Trophoblast cell (in vitro differentiated cells and primary cell): ENCODE measurements at regions not wholly inside any gene's neighbourhood (a gene's known extent, or its start where the extent isn't known, plus 50 kb on each side); places are given as distances from the start of the nearest gene placed in this dataset.
"Not testable (repeated sequence)": the region's sequence is repeated elsewhere in the genome, so short reads cannot be mapped to it uniquely, and the experiment has no call there.

Experiments used
- DNase-seq, 2 donors: peaks; one replicate each; pipeline ENCODE4 v3.0.0-alpha.2; 2016
- H2AFZ ChIP-seq: 2 replicates; pipeline ENCODE4 v1.6.1; 2013; ENCODE audit warnings: low read length, moderate library complexity, mild to moderate bottlenecking; ENCODE audit not compliant: insufficient read depth, poor library complexity
- H2AK5ac ChIP-seq: 2 replicates; pipeline ENCODE4 v1.6.1; 2013; ENCODE audit warnings: mild to moderate bottlenecking, low read length
- H2BK120ac ChIP-seq: 2 replicates; pipeline ENCODE4 v1.6.1; 2013; ENCODE audit warnings: low read length, mild to moderate bottlenecking, moderate library complexity; ENCODE audit not compliant: insufficient read depth, poor library complexity
- H2BK12ac ChIP-seq: 2 replicates; pipeline ENCODE4 v1.6.1; 2013; ENCODE audit warnings: mild to moderate bottlenecking, low read length, moderate library complexity
- H2BK5ac ChIP-seq: 2 replicates; pipeline ENCODE4 v1.6.1; 2013; ENCODE audit warnings: low read length, low read depth, moderate library complexity, mild to moderate bottlenecking; ENCODE audit not compliant: poor library complexity
- H3K14ac ChIP-seq: 2 replicates; pipeline ENCODE4 v1.6.1; 2013; ENCODE audit warnings: mild to moderate bottlenecking, low read length
- H3K18ac ChIP-seq: 2 replicates; pipeline ENCODE4 v1.6.1; 2013; ENCODE audit warnings: mild to moderate bottlenecking, low read length
- H3K23ac ChIP-seq: 2 replicates; pipeline ENCODE4 v1.6.1; 2013; ENCODE audit warnings: low read length
- H3K27ac ChIP-seq: 2 replicates; pipeline ENCODE4 v1.5.1; 2013; ENCODE audit warnings: low read depth, mild to moderate bottlenecking, inconsistent platforms, low read length, moderate library complexity
- H3K27me3 ChIP-seq: 2 replicates; pipeline ENCODE4 v1.6.1; 2013; ENCODE audit warnings: inconsistent platforms, mild to moderate bottlenecking, low read length, moderate library complexity; ENCODE audit not compliant: insufficient read depth
- H3K36me3 ChIP-seq, 2 experiments: 1 replicate in 1 of 2; 2 replicates in 1 of 2; pipeline ENCODE4 v1.6.1; 2013; ENCODE audit warnings: low read length in 2 of 2, mild to moderate bottlenecking in 2 of 2, moderate library complexity in 1 of 2; ENCODE audit not compliant: insufficient read depth in 2 of 2, control insufficient read depth in 1 of 2
- H3K4ac ChIP-seq: 2 replicates; pipeline ENCODE4 v1.6.1; 2013; ENCODE audit warnings: low read depth, mild to moderate bottlenecking, low read length, moderate library complexity
- H3K4me1 ChIP-seq, 2 experiments: 1 replicate in 1 of 2; 2 replicates in 1 of 2; pipeline ENCODE4 v1.6.1; 2013; ENCODE audit warnings: low read length in 2 of 2, mild to moderate bottlenecking in 2 of 2, moderate library complexity in 1 of 2; ENCODE audit not compliant: insufficient read depth in 2 of 2, control insufficient read depth in 1 of 2
- H3K4me2 ChIP-seq: 2 replicates; pipeline ENCODE4 v1.6.1; 2013; ENCODE audit warnings: inconsistent platforms, mild to moderate bottlenecking, low read length, moderate library complexity
- H3K4me3 ChIP-seq: 2 replicates; pipeline ENCODE4 v1.5.1; 2013; ENCODE audit warnings: mild to moderate bottlenecking, low read depth, low read length, inconsistent platforms
- H3K79me1 ChIP-seq: one replicate; pipeline ENCODE4 v1.6.1; 2013; ENCODE audit warnings: low read length
- H3K79me2 ChIP-seq: 2 replicates; pipeline ENCODE4 v1.6.1; 2013; ENCODE audit warnings: low read length, mild to moderate bottlenecking; ENCODE audit not compliant: control insufficient read depth, insufficient read depth, poor library complexity
- H3K9ac ChIP-seq: 2 replicates; pipeline ENCODE4 v1.6.1; 2013; ENCODE audit warnings: mild to moderate bottlenecking, low read length
- H3K9me3 ChIP-seq: 2 replicates; pipeline ENCODE4 v1.6.1; 2013; ENCODE audit warnings: low read depth, mild to moderate bottlenecking, control low read depth, inconsistent platforms, low read length; ENCODE audit not compliant: insufficient read depth
- H4K12ac ChIP-seq: 2 replicates; pipeline ENCODE4 v1.6.1; 2013; ENCODE audit warnings: low read depth, mild to moderate bottlenecking, low read length, moderate library complexity
- H4K8ac ChIP-seq: 2 replicates; pipeline ENCODE4 v1.6.1; 2013; ENCODE audit warnings: low read depth, mild to moderate bottlenecking, low read length, moderate library complexity
- H4K91ac ChIP-seq: one replicate; pipeline ENCODE4 v1.6.1; 2013; ENCODE audit warnings: low read depth, mild to moderate bottlenecking, low read length, moderate library complexity
- WGBS: extraction: QIAGEN DNeasy Blood & Tissue Kit; methylation state at CpG from one replicate; pipeline ENCODE4 v1.1.7; 2013; ENCODE audit warnings: missing lambda C conversion rate; ENCODE audit not compliant: insufficient read length, insufficient coverage; ENCODE audit errors: extremely low coverage; 5-methylcytosine and 5-hydroxymethylcytosine counted together

DNA sequence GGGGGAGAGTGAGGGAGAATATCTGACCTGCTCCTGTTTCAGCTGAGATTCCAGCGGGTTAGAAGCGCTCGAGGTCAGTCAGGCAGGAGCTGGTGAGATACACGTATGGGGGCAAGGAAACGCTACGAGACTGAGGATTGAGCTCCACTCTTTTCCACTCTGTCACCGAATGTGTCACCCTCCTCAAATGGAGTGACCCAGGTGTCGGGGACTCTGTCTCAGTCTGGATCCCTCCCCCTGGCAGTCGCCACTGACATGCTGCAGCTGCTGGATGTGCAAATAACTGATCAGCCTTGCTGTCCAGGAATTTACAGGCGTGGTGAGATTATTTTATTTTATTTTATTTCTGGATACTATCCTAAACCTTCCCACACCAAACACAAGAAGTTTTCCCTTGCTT lies 100.9 kb upstream of the DPP6 start:
- H3K27ac ChIP-seq, result no peak overlapping the region
- no peak overlapping the region for H3K4ac ChIP-seq
- no peak overlapping the region for H2BK5ac ChIP-seq
- H3K23ac ChIP-seq, result no peak overlapping the region
- H4K8ac ChIP-seq, result no peak overlapping the region
- no peak overlapping the region for H2BK12ac ChIP-seq
- H3K14ac ChIP-seq, result no peak overlapping the region
- no peaks in the 10 kb centered on the region for H3K4me1 ChIP-seq
- H3K4me3 ChIP-seq, result no peak overlapping the region
- H3K9me3 ChIP-seq, result peaks cover 2% of the 10 kb centered on the region
- no peak overlapping the region for H4K12ac ChIP-seq
- H3K18ac ChIP-seq, result no peak overlapping the region
- H3K27me3 ChIP-seq, result no peaks in the 10 kb centered on the region
- H2AFZ ChIP-seq, result no peak overlapping the region
- no peak overlapping the region for H4K91ac ChIP-seq
- H3K9ac ChIP-seq, result no peak overlapping the region
- H2BK120ac ChIP-seq, result no peak overlapping the region
- H3K4me2 ChIP-seq, result no peak overlapping the region
- no peak overlapping the region for H2AK5ac ChIP-seq
- no peak for DNase-seq
- H3K36me3 ChIP-seq, result no peaks in the 10 kb centered on the region
- no peaks in the 10 kb centered on the region for H3K79me1 ChIP-seq
- WGBS, result no CpG with 5 or more reads among the region's 10 CpGs
- no peaks in the 10 kb centered on the region for H3K79me2 ChIP-seq

DNA sequence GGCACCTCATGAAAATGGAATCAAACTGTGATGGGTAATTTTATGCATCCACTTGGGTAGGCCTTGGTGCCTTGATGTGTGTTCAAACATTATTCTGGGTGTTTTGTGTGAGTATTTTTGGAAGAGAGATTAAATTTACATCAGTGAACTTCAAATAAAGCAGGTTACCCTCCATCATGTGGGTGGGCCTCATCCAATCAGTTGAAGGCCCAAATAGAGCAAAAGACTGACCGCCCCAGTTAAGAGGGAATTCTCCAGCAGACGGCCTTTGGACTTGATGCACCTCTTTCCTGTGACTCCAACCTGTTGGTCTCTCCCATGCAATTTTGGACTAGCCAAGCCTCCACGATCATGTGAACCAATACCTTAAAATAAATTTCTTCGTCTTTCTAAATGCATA lies 97.7 kb upstream of the DPP6 start:
- Histone ChIP-seq H2BK120ac (no peak overlapping the region), H2BK12ac (no peak overlapping the region), H3K4me1 (no peaks in the 10 kb centered on the region), H4K8ac (no peak overlapping the region), H3K4ac (no peak overlapping the region), H3K18ac (no peak overlapping the region), H4K12ac (no peak overlapping the region), H3K23ac (no peak overlapping the region), H2AK5ac (no peak overlapping the region), H2AFZ (no peak overlapping the region), H3K4me3 (no peak overlapping the region), H3K9ac (no peak overlapping the region), H4K91ac (no peak overlapping the region), H3K14ac (no peak overlapping the region), H2BK5ac (no peak overlapping the region), H3K27ac (no peak overlapping the region), H3K27me3 (no peaks in the 10 kb centered on the region), H3K79me1 (no peaks in the 10 kb centered on the region), H3K9me3 (peaks cover 2% of the 10 kb centered on the region), H3K79me2 (no peaks in the 10 kb centered on the region), H3K4me2 (no peak overlapping the region), H3K36me3 (no peaks in the 10 kb centered on the region)
- no CpG with 5 or more reads among the region's 4 CpGs for WGBS
- no peak for DNase-seq

DNA sequence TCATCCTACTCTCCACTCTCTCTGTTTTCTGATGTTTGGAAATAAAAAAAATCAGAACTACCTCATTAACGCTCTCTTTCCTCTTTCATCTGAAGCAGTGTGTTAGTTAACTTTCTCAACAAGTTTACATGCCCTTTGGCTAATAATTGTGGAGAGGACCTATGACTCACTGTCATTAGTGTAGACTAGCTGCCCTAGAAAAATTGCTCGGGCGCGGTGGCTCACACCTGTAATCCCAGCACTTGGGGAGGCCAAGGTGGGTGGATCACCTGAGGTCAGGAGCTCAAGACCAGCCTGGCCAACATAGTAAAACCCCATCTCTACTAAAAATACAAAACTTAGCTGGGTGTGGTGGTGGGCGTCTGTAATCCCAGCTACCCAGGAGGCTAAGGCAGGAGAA lies 94.5 kb upstream of the DPP6 start:
- not testable (repeated sequence) for H3K4me3 ChIP-seq, H2BK12ac ChIP-seq, H3K79me1 ChIP-seq, H2BK5ac ChIP-seq, H3K4ac ChIP-seq, H3K18ac ChIP-seq, H4K8ac ChIP-seq, H4K91ac ChIP-seq, H3K23ac ChIP-seq, H4K12ac ChIP-seq, H3K36me3 ChIP-seq, H2BK120ac ChIP-seq, H3K9ac ChIP-seq, H3K9me3 ChIP-seq, DNase-seq, H3K27ac ChIP-seq, H3K27me3 ChIP-seq, H2AFZ ChIP-seq, H3K14ac ChIP-seq, H3K4me2 ChIP-seq, H3K79me2 ChIP-seq, H3K4me1 ChIP-seq, H2AK5ac ChIP-seq
- no CpG with 5 or more reads among the region's 5 CpGs for WGBS

DNA sequence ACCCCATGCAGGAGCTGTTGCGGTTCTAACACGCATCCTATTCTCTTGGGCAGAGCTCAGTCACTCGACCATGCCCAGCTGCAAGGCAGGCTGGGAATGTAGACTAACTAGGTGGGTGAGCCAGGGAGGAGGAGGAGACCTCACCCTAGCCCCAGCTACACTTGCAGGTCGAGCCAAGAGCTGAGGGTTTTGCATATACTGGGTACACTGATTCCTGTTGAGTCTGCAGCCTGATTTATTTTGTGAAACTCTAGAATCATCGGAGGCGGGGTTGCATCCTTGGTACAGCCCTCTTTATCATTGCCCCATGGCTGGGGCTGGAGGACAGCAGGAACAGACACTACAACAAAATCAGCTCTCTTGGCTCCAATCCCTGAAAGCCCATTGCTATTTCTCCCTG lies 93.8 kb upstream of the DPP6 start:
- not testable (repeated sequence) for DNase-seq, H2AK5ac ChIP-seq
- WGBS, result no CpG with 5 or more reads among the region's 6 CpGs

More for the DNA sequence above, 93.8 kb upstream of the DPP6 start:
- not testable (repeated sequence) for H3K27ac ChIP-seq, H3K14ac ChIP-seq, H3K18ac ChIP-seq, H2BK120ac ChIP-seq, H3K9ac ChIP-seq, H3K27me3 ChIP-seq, H3K4me3 ChIP-seq, H4K91ac ChIP-seq, H2BK12ac ChIP-seq, H3K4me2 ChIP-seq, H4K12ac ChIP-seq, H3K23ac ChIP-seq, H3K36me3 ChIP-seq, H4K8ac ChIP-seq, H3K4me1 ChIP-seq, H2AFZ ChIP-seq, H3K9me3 ChIP-seq, H2BK5ac ChIP-seq, H3K79me1 ChIP-seq, H3K79me2 ChIP-seq, H3K4ac ChIP-seq
